Activated CD4-positive, alpha-beta T cell treated with anti-CD3 and anti-CD28 coated beads, Interleukin-2, Interleukin-4, amounts not matched to agents 100 ng/mL and 50 ng/mL, durations not matched to agents 16 hours and 8 hours (primary cell): ENCODE measurements at regions not wholly inside any gene's neighbourhood (a gene's known extent, or its start where the extent isn't known, plus 50 kb on each side); places are given as distances from the start of the nearest gene placed in this dataset.
"Not testable (repeated sequence)": the region's sequence is repeated elsewhere in the genome, so short reads cannot be mapped to it uniquely, and the experiment has no call there.

Experiments
- DNase-seq: peaks from one replicate; pipeline ENCODE4 v3.0.0-alpha.2; 2020; ENCODE audit warnings: low spot score

DNA sequence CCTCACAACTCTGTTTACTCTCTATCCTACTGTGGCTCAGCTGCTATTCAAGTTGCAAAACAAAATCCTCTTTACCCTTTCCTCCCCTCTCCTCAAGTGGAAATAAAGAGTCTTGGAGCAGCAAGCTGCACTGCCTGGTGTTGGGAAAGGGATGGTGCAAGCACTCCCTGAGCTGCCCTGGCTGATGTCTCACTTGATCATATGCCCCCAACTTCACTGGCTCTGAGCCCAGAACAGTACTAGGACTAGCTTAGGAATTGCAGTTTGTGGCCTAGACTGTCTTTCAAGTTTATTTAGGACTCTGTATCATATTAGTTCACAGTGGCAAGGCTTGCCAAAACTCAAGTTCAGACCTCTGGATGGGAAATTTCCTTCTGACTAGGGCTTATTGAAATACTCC, 1683.8 kb upstream of the SEL1L start:
- DNase-seq = no peak

DNA sequence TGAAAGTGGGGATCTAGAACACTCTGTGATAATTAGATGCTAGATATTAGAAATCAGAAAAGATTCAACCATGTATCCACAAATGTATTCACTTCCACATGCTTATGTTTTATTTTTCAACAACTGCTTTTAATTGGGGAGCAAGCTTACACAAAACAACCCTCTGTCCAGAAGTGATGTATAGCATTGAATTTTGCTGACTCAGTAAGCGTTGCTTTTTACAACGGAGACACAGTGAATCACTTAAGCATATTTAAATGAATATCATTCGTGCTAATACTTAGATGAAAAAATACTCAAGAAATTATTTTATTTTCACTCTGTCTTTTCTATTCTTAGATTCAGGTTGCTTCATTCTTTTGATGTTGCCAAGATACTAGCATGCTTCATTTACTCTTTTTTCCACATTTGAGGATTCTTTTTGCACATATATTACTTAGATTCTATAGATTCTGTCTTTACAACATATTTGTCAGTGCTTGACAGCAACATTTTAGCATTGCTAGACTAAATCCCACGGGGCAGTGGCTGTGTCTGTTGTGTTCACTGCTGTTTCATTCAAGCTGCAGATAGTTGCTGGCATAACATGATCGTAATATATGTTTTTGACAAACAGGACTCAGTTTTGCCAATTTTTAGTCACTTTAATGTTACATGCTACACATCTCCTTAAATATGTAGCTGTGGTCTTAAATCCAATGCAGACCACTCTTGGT, 1714.4 kb upstream of the SEL1L start:
- DNase-seq = no peak

DNA sequence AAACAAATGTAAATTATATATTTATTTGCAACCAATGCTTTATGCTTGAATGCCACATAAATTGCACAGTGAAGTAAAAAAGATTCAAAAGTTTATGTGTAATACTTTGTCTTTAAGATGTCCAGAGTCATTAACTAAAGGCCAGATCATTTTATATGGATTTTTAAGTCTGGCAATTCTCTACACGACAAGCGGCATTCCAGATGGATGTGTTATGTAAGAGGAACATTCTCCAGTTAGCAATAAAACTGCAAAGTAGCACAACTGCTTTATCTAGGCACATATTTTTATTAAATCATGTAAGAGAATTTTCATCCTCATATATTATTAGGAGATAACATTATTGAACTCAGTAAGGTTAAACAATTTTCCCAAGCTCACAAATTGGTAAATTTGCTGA, 1717.7 kb upstream of the SEL1L start:
- no peak for DNase-seq

DNA sequence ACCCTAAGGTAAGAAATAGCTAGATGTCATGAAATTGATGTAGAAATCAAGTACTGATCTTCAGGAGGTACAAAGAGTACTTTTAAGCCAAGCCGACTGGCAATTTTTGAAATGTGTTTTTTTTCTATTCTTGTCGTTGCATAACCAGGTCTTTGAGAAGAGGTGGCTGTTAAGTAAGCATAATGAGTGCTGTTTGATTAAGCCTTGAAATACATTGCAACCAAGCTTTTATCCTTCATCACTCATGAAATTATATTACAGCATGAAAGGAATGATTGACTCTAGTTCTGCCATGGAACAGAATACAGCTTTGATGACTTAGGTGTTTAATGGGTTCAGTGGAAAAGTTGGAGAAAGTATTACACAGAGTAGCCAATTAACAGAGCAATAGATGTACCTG, 1720.2 kb upstream of the SEL1L start:
- no peak for DNase-seq

DNA sequence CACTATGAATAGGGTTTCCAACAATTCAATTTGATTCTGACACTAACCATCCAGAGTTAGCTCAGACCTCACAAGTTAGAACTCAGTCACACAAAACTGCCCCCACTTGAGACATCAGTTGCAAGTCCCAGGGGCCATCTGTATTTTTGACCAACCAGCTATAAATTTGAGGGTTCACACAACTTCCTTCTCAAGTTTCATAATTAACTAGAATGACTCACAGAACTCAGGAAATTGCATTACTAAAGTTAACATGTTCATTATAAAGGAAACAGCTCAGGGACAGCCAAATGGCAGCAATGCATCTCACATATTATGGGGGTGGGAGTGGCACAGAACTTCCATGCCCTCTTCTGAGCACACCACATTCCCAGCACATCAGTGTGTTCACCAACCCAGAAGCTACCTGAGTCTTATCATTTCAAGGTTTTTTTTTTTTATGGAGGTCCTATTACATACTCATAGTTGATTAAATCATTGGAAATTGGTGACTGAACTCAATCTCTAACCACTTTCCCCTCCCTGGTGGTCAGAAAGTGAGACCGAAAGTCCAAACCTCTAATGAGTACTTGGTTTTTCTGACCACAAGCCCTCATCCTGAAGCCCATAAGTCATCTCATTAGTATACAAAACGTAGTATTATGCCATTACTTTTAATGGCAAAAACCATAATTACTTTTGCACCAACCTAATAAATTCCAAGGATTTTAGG, 1721.5 kb upstream of the SEL1L start:
- DNase-seq = no peak

DNA sequence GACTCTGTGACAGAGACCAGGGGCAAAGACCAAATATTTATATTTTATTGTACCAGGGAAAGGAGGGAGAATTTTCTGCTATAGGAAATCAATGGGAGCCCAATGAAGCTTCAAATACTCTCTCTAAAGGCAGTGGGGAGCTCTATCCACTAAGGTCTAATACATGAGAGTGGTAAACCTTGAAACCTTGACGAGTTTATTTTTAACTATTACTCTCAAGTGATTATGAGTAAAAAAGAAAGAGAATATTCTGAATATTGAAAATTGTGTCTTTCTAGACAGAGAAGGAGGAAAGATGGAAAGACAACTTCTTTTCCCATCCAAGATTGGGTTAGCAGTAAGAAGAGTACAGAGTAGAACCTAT, 1722.1 kb upstream of the SEL1L start:
- no peak for DNase-seq

DNA sequence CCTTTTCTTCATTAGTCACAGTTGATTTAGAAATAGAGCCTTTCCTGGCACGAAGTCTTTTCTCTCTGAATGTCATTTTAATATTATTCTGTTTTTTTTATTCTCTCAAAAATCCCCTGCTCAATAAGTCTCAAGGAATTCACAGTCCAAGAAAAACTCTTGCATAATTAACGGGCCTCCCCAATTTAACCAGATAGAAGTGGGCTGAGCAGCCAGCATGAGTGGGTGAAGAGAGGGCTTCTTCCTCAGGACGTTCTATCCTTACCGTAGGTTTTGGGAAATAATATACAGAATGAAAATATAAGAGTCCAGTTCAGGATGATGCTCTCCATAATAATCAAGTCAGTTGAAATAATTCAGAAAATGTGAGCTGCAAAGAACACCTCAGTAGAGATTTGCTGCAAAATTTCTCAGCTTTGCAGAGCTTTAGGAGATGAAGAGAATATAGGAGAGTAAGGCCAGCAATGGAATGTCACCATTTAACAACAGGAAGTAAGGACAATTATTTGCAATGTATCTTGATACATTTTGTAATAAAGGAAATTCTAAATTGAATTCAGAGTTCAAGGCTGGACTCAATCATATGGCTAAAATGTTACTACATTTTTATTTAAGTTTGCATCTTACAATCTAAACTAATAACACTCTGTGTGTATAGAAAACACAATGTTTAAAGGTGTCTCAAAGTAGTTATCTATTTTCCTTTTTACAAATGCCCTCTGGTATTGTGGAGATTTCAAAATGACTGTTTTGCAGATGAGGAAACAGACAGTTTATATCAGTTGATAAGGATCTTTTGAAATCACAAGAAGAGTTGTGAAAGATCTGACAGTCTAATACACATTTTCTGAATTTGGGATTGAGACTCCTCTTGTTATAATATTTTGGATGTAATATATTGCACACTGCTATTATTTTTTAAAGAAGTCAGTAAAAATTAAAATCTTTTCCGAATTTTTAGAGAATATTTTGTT, 1724.1 kb upstream of the SEL1L start:
- no peak for DNase-seq

DNA sequence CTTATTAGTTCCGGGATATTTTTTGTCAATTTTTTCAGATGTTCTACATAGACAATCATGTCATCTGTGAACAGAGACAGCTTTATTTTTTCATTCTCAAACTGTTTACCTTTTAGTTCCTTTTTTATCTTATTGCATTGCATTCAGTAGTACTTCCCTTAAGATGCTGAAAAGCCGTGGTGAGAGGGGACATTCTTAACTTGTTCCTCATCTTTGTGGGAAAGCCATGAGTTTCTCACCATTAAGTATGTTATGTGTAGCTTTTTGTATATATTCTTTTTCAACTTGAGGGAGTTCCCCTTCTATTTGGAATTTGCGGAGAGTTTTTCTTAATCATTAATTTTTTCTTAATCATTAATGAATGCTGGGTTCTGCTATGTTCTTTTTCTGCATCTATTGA, 1727.1 kb upstream of the SEL1L start:
- DNase-seq = no peak

DNA sequence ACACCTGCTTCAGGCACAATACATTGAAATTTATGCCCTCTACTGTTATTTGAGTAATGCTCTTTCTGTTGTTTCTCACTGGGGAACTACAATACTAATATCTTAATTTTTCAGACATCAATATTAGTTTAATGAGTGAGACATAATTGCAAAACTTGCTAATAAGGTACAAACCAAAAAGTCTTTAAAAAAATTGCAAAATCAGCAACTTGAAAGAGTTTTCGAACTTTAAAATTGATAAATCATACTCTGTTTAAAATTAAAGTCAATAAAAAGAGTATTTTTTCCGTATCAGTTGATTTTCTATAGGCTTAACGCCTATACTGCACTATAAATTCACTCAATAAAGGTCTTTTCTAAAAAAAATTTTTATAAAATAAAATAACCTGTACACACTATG, 1735.9 kb upstream of the SEL1L start:
- DNase-seq = no peak

DNA sequence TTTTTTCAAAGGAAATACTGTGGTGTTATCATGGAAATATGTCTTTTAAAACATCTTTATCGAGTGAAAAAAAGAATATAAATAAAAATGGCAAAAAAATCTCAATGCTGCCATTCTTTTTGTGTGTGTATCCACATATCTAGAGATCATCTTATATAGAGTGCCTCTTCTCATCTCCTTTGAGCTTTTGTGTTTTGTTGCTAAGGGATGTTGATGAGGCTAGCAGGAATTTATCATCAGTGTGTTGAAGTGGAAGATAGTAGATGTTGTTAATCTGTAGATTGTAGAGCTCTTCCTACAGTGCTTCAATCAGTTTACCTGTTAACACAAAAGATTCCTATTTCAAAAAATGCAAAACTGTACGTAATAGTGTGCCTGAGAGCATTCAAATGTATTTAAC, 1738.0 kb upstream of the SEL1L start:
- no peak for DNase-seq

DNA sequence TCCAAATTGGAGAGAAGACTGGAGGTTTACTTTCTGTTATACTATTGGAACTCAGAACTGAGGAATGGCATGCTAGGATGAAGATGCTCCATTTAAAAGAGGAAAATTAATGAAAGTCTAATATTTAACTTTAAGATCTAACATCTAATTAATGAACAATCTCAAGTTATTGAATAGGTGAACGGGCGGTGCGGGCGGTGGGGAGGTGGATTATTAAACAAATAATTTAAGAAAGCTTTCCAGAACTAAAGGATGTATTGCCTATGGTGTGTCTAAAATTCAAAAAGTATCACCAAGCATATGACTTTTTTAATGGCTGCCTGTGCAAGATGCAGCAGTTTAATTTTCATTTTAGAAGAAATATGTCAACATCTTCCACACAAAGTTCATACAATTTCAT, 1747.1 kb upstream of the SEL1L start:
- no peak for DNase-seq

DNA sequence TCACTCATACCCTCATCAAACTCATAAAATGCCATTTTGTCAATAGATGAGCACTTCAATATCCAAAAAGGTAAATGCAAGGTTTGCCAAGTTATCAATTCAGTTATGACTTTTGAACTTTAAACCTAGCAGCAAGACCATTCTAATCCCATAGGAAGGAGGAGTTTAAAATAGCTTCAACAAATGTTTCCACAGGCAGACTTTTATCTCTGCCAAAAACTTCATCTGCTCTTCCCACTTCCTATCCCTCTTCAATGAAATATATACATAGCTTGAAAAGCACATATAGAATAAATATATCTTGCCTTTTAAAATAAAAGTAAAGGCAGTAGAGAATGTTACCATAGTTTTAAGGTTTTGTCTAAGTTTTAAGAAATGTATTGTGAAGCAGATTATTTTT, 1749.1 kb upstream of the SEL1L start:
- DNase-seq = no peak

DNA sequence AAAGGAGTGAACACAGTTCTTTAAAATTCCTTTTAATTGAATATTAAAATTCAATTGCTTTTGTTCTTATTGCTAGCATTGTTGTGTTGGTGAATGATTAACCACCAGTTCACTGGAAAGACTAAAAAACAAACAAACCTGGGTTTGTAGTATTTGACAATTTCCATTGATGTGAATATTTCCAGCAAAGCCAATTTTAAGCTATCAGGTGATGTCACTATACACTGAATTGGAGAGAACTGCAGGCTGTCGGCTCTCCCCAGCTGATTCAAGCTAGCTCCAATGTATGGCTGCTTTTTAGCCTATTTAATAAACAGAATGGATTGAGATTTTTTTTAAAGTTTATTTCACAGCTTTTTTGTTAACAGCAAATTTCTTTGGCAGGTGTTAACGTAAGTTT, 1753.6 kb upstream of the SEL1L start:
- DNase-seq = no peak

DNA sequence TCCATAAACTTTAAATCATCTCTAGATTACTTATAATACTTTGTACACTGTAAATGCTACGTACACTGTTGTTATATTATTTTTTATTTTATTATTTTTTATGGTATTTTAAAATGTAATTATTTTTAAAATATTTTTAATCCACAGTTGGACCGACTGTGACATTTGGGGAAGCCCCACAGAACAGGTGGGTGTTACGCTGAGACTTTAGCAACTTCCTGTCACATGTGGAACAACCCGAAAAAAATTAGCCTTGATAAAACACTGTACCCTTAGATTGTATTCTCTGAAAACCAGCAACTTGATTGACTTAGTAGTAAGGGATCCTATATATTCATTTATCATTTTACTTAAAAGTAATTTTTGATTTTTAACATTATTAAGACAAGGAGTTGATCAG, 1755.7 kb upstream of the SEL1L start:
- no peak for DNase-seq

DNA sequence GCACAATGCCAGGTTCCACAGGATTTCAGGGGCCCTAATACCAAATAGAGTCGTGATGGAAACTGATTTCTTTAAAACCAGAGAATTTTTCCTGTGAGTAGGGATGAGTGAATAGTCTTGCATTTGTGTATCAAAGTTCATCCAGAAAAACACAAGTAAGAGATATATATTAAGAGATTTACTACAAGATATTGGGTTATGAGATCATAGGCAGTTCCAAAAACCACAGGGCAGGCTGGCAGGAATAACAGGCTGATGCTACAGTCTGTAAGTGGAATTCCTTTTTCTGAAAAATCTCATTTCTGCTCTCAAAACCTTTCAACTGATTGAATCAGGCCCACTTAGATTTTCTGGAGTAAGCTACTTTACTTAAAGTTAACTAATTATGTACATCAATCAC, 1756.2 kb upstream of the SEL1L start:
- no peak for DNase-seq

DNA sequence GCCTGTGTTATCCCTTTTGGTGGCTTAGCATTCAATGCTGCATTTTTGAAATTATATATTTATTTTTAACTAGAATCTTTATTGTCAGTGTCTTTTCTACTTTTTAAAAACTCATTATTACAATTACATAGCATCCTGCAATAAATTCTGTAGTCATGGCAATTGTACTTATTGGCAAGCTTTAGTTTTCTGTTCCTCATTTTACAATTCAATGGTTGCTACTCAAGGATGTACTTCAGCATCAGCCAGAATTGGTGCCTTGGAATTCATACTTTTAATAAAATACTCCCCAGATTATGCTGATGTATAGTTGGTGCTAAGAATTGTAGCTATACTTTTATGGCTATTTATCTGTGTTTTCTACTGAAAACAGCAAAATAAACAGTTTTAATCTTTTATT, 1756.8 kb upstream of the SEL1L start:
- no peak for DNase-seq

DNA sequence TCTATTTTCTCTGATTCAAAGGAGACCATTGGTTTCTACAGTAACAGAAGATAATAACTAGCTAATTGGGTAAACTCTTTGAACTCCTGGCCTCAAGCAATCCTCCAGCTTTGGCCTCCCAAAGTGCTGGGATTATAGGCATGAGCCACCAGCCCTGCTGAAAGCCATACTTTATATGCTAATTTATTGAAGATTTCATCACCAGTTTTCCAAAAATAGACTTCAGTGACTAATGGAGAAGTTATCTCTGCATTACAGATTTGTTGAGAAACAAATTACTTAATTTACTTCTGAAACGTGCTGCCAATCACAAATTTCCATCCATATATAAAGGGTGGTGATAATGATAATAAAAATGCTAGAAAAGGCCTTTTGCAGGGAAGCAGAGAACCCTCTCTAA, 1758.1 kb upstream of the SEL1L start:
- no peak for DNase-seq

DNA sequence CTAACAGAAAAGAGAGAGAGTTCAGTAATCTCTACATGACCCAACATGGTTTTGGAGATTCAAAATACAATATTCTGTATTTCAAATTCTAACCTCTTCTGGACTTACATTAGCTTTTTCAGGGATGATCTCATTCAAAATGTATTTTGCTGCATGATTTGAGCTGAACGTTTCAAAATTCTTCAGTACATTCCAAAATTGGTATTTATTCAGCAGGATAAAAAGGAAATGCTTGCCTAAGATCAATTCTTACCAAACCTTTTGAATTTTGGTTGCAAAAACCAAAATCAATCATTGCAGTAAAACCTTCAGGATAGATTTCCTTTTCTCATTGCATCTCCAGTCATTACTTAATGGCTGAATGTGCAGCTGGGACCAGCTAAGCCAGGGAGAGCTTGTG, 1761.3 kb upstream of the SEL1L start:
- DNase-seq = no peak

DNA sequence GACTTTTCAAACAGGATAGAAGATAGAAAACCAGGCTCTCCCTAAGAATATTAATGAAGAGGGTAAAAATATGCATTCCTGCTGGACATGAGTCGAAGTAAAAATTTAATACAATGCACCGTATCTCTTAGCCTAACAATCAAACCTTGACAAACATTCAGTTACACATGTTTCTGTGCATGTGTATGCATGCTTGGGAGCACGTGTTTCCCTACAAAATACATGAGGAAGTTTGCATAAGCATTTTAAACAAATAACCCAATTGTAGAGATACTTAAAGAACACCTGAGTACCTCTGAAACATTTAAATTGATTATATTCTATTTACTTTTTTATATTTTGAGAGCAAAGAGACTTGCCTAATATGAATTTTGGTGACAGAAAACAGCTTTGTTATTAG, 1763.7 kb upstream of the SEL1L start:
- no peak for DNase-seq

DNA sequence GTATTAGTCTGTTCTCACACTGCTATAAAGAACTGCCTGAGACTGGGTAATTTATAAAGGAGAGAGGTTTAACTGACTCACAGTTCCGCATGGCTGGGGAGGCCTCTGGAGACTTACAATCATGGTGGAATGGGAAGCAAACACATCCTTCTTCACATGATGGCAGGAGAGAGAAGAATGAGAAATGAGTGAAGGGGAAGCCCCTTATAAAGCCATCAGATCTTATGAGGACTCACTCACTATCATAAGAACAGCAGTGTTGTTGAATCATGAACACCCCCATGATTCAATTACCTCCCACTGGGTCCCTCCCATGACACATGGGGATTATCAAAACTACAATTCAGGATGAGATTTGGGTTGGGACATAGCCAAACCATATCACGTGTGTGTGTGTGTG, 1764.4 kb upstream of the SEL1L start:
- not testable (repeated sequence) for DNase-seq

DNA sequence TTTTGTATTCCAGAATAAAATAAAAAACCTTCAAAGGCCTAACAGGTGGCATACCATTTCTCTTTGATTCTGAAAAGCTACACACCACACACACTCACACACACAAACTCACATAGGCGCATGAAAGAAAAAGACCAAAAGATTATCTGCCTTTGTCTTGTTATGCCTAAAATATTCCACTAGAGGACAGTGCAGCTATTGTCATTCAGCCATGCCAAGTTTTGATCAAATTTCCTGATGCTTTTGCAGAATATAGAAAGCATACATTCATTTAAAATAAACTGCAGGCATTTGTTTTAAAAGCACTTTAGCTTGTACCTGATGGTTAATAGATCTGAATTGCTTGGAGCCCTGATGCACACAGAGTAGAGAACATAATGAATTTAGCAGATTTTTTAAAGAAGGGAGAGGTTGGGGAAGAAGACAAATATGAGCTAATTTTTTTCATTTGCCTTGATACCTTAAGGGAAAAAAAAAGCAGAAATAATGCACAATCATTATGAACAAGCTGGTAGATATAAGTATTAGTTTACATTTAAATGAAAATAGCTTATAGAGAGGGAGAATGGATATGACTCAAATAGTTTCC, 1766.9 kb upstream of the SEL1L start:
- peak; percentile 3 for DNase-seq

DNA sequence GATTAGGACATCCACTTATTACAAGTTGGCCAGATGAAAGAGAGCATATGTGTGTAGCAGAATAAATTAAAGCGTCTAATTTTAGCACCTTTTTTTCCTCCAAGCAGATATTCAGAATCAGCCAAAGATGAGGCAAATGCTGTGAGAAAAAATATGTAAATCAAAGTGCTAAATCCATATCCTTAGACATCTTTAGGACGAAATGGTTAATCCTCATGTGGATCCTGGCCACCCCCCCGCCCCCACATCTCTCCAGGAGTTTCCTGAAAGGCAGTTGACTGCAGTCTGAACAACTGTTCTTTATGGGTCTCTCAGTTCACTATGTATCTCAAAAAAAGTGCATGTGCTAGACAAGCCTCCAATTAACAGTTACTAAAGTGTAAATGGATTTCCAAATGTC, 1768.1 kb upstream of the SEL1L start:
- no peak for DNase-seq

DNA sequence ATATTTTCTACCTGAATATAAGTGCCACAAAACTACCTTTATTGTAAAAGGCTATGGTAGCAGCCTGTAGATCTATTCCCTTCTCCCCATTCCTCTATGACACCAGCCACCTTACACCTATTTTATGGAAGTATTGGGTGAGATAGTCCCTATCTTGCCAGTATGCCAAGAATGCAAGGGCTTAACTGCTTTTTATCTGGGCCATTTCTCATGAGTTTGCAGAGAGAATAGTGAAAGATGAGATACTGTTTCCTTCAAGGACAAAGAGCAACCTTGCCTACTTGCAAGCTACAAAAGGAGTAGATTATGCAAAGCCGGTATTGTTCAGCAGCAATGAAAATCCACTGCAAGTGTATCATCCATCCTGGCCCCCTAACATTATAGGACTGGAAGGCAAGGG, 1775.6 kb upstream of the SEL1L start:
- no peak for DNase-seq
